NCI-H187 (cell line): ENCODE measurements at regions not wholly inside any gene's neighbourhood (a gene's known extent, or its start where the extent isn't known, plus 50 kb on each side); places are given as distances from the start of the nearest gene placed in this dataset.
"Not testable (repeated sequence)": the region's sequence is repeated elsewhere in the genome, so short reads cannot be mapped to it uniquely, and the experiment has no call there.

Experiments
- DNase-seq, 2 experiments: peaks; one replicate each; lab custom pipeline; 2025; lab: John Stamatoyannopoulos, UW

GRCh38 chr1:212495766-212496494, 63.2 kb downstream of the NENF start:
- no peak for DNase-seq

GRCh38 chr1:212496682-212497081, 64.0 kb downstream of the NENF start:
- no peak for DNase-seq

- no peak for DNase-seq
Observed at GRCh38 chr1:212497553-212497952, 64.8 kb downstream of the NENF start.

- DNase-seq = no peak
Observed at GRCh38 chr1:212498283-212499040, 65.7 kb downstream of the NENF start.

- no peak for DNase-seq
Observed at GRCh38 chr1:212500351-212500750, 67.6 kb downstream of the NENF start.

- no peak for DNase-seq
Observed at GRCh38 chr1:212500983-212501382, 68.3 kb downstream of the NENF start.

- no peak for DNase-seq
Observed at GRCh38 chr1:212503714-212504113, 71.0 kb downstream of the NENF start.

GRCh38 chr1:212504171-212504803, 71.6 kb downstream of the NENF start:
- DNase-seq = no peak

GRCh38 chr1:212506666-212507065, 73.9 kb downstream of the NENF start:
- DNase-seq = no peak

- no peak for DNase-seq
Observed at GRCh38 chr1:212507369-212507768, 74.6 kb downstream of the NENF start.

- no peak for DNase-seq
Observed at GRCh38 chr1:212512816-212513559, 80.3 kb downstream of the NENF start.

GRCh38 chr1:212513586-212513985, 80.9 kb downstream of the NENF start:
- DNase-seq = no peak

- DNase-seq = no peak
Observed at GRCh38 chr1:212514056-212514614, 81.4 kb downstream of the NENF start.

GRCh38 chr1:212514782-212515181, 82.1 kb downstream of the NENF start:
- DNase-seq = no peak

GRCh38 chr1:212515329-212515760, 82.6 kb downstream of the NENF start:
- no peak for DNase-seq

GRCh38 chr1:212516012-212516411, 83.3 kb downstream of the NENF start:
- DNase-seq = not testable (repeated sequence)

- DNase-seq = no peak
Observed at GRCh38 chr1:212518188-212519054, 85.7 kb downstream of the NENF start.

- no peak for DNase-seq
Observed at GRCh38 chr1:212519131-212519530, 86.4 kb downstream of the NENF start.

- no peak for DNase-seq
Observed at GRCh38 chr1:212520299-212520698, 87.6 kb downstream of the NENF start.

GRCh38 chr1:212520746-212521145, 87.8 kb upstream of the ATF3 start:
- no peak for DNase-seq
